ENCODE measurements at regions not wholly inside any gene's neighbourhood (a gene's known extent, or its start where the extent isn't known, plus 50 kb on each side); places are given as distances from the start of the nearest gene placed in this dataset.

GRCh38 chr3:176416870-176417269, 780.4 kb downstream of the TBL1XR1 start:
- no peak overlapping the region for H3K4me3 ChIP-seq (ENCODE audit: low read depth, low read length)

GRCh38 chr3:176415661-176416295, 781.5 kb downstream of the TBL1XR1 start:
- H3K4me3 ChIP-seq (ENCODE audit: low read depth, low read length): no peak overlapping the region
- no peak for DNase-seq (ENCODE audit: low read depth)

More at GRCh38 chr3:176416870-176417269, 780.4 kb downstream of the TBL1XR1 start:
- DNase-seq (ENCODE audit: low read depth): no peak

GRCh38 chr3:176412771-176413170, 784.5 kb downstream of the TBL1XR1 start:
- no peak for DNase-seq (ENCODE audit: low read depth)

GRCh38 chr3:176403531-176403930, 793.8 kb downstream of the TBL1XR1 start:
- DNase-seq (ENCODE audit: low read depth): no peak
- no peak overlapping the region for H3K4me3 ChIP-seq (ENCODE audit: low read depth, low read length)

More at GRCh38 chr3:176412771-176413170, 784.5 kb downstream of the TBL1XR1 start:
- no peak overlapping the region for H3K4me3 ChIP-seq (ENCODE audit: low read depth, low read length)

GRCh38 chr3:176401211-176401610, 796.1 kb downstream of the TBL1XR1 start:
- DNase-seq (ENCODE audit: low read depth): no peak
- H3K4me3 ChIP-seq (ENCODE audit: low read depth, low read length): no peak overlapping the region

- no peak for DNase-seq (ENCODE audit: low read depth)
- H3K4me3 ChIP-seq (ENCODE audit: low read depth, low read length): no peak overlapping the region
These were observed 798.1 kb downstream of the TBL1XR1 start for GRCh38 chr3:176399193-176399592.

GRCh38 chr3:176395240-176395639, 802.0 kb downstream of the TBL1XR1 start:
- H3K4me3 ChIP-seq (ENCODE audit: low read depth, low read length): no peak overlapping the region
- no peak for DNase-seq (ENCODE audit: low read depth)

- no peak for DNase-seq (ENCODE audit: low read depth)
- no peak overlapping the region for H3K4me3 ChIP-seq (ENCODE audit: low read depth, low read length)
These were observed 818.5 kb downstream of the TBL1XR1 start for GRCh38 chr3:176378789-176379188.

GRCh38 chr3:176376531-176376930, 820.8 kb downstream of the TBL1XR1 start:
- no peak overlapping the region for H3K4me3 ChIP-seq (ENCODE audit: low read depth, low read length)
- no peak for DNase-seq (ENCODE audit: low read depth)

GRCh38 chr3:176375519-176375918, 821.8 kb downstream of the TBL1XR1 start:
- no peak for DNase-seq (ENCODE audit: low read depth)
- no peak overlapping the region for H3K4me3 ChIP-seq (ENCODE audit: low read depth, low read length)

GRCh38 chr3:176362191-176362731, 835.0 kb downstream of the TBL1XR1 start:
- no peak for DNase-seq (ENCODE audit: low read depth)
- H3K4me3 ChIP-seq (ENCODE audit: low read depth, low read length): no peak overlapping the region

GRCh38 chr3:176359211-176359610, 838.1 kb downstream of the TBL1XR1 start:
- DNase-seq (ENCODE audit: low read depth): no peak

GRCh38 chr3:176357891-176358290, 839.4 kb downstream of the TBL1XR1 start:
- no peak overlapping the region for H3K4me3 ChIP-seq (ENCODE audit: low read depth, low read length)
- no peak for DNase-seq (ENCODE audit: low read depth)

More at GRCh38 chr3:176359211-176359610, 838.1 kb downstream of the TBL1XR1 start:
- H3K4me3 ChIP-seq (ENCODE audit: low read depth, low read length): no peak overlapping the region

- no peak for DNase-seq (ENCODE audit: low read depth)
- no peak overlapping the region for H3K4me3 ChIP-seq (ENCODE audit: low read depth, low read length)
These were observed 842.4 kb downstream of the TBL1XR1 start for GRCh38 chr3:176354843-176355242.

GRCh38 chr3:176352716-176353334, 844.5 kb downstream of the TBL1XR1 start:
- no peak overlapping the region for H3K4me3 ChIP-seq (ENCODE audit: low read depth, low read length)
- DNase-seq (ENCODE audit: low read depth): no peak

- H3K4me3 ChIP-seq (ENCODE audit: low read depth, low read length): no peak overlapping the region
- DNase-seq (ENCODE audit: low read depth): no peak
These were observed 845.9 kb downstream of the TBL1XR1 start for GRCh38 chr3:176351408-176351807.

- DNase-seq (ENCODE audit: low read depth): peak; percentile 35
- no peak overlapping the region for H3K4me3 ChIP-seq (ENCODE audit: low read depth, low read length)
These were observed 847.6 kb downstream of the TBL1XR1 start for GRCh38 chr3:176349706-176350105.

GRCh38 chr3:176347424-176348146, 849.7 kb downstream of the TBL1XR1 start:
- H3K4me3 ChIP-seq (ENCODE audit: low read depth, low read length): no peak overlapping the region
- no peak for DNase-seq (ENCODE audit: low read depth)

GRCh38 chr3:176341963-176342362, 855.3 kb downstream of the TBL1XR1 start:
- H3K4me3 ChIP-seq (ENCODE audit: low read depth, low read length): no peak overlapping the region
- no peak for DNase-seq (ENCODE audit: low read depth)

GRCh38 chr3:176328666-176329065, 868.6 kb downstream of the TBL1XR1 start:
- no peak for DNase-seq (ENCODE audit: low read depth)

More at GRCh38 chr3:176328666-176329065, 868.6 kb downstream of the TBL1XR1 start:
- no peak overlapping the region for H3K4me3 ChIP-seq (ENCODE audit: low read depth, low read length)

Data from skeletal muscle cell (primary cell).